SK-N-SH (cell line): ENCODE measurements at regions not wholly inside any gene's neighbourhood (a gene's known extent, or its start where the extent isn't known, plus 50 kb on each side); places are given as distances from the start of the nearest gene placed in this dataset.

Source experiments
- CTCF ChIA-PET: fragments of 300-600, 350-600 bp; formaldehyde crosslinking; extraction: SDS; loops from one replicate; lab custom pipeline; 2021; lab: Yijun Ruan, JAX
- POLR2A ChIA-PET: fragments of 350-600 bp; sonication (Branson Sonifier 250); formaldehyde crosslinking; extraction: SDS; loops from one replicate; lab custom pipeline; 2020; ENCODE audit warnings: antibody characterized with exemption, inconsistent platforms; lab: Yijun Ruan, JAX
- DNase-seq: peaks from one replicate; pipeline ENCODE4 v3.0.0; 2012
- H2AFZ ChIP-seq: fragments of 200-600 bp; sonication (generic); 2 replicates; pipeline ENCODE4 v1.8.1; 2016; ENCODE audit warnings: antibody characterized with exemption, mild to moderate bottlenecking, low read depth
- H3F3A ChIP-seq: fragments of 200-600 bp; sonication (generic); replicated peaks from 2 replicates; pipeline ENCODE3; 2016; ENCODE audit warnings: antibody characterized with exemption, mild to moderate bottlenecking; ENCODE audit not compliant: insufficient read depth
- H3K27ac ChIP-seq, 2 experiments: fragments of 200-500 bp in 1 of 2; fragments of 200-600 bp in 1 of 2; sonication (Bioruptor generic) in 1 of 2; sonication (generic), shearing (Covaris generic) in 1 of 2; 2 replicates each; pipeline versions ENCODE4 v1.5.1 to v1.6.1; 2014 to 2016; ENCODE audit warnings: low read depth in 2 of 2, inconsistent platforms in 1 of 2, low read length in 1 of 2, mild to moderate bottlenecking in 1 of 2, mixed read lengths in 1 of 2
- H3K27me3 ChIP-seq: fragments of 200-600 bp; sonication (generic), shearing (Covaris generic); 2 replicates; pipeline ENCODE4 v1.6.1; 2016; ENCODE audit warnings: mixed run types; ENCODE audit not compliant: insufficient read depth
- H3K36me3 ChIP-seq, 2 experiments: fragments of 200-500 bp in 1 of 2; fragments of 200-600 bp in 1 of 2; sonication (Bioruptor generic) in 1 of 2; sonication (generic) in 1 of 2; replicated peaks in 1 of 2; 2 replicates each; pipeline versions ENCODE3 to v1.5.1; 2014 to 2016; ENCODE audit warnings: low read length in 1 of 2, mild to moderate bottlenecking in 1 of 2; ENCODE audit not compliant: insufficient read depth in 2 of 2, control insufficient read depth in 1 of 2
- H3K4me1 ChIP-seq, 2 experiments: fragments of 200-500 bp in 1 of 2; fragments of 200-600 bp in 1 of 2; sonication (Bioruptor generic) in 1 of 2; sonication (generic), shearing (Covaris generic) in 1 of 2; 2 replicates each; pipeline versions ENCODE4 v1.5.1 to v1.6.1; 2014 to 2016; ENCODE audit warnings: low read depth in 1 of 2, low read length in 1 of 2, mixed run types in 1 of 2; ENCODE audit not compliant: insufficient read depth in 2 of 2, control insufficient read depth in 1 of 2
- H3K4me2 ChIP-seq: fragments of 200-600 bp; sonication (generic), shearing (Covaris generic); 2 replicates; pipeline ENCODE4 v1.6.1; 2017; ENCODE audit warnings: mixed run types
- H3K4me3 ChIP-seq, 2 experiments: fragments of 200-500 bp in 1 of 2; fragments of 200-600 bp in 1 of 2; sonication (Bioruptor generic) in 1 of 2; sonication (generic), shearing (Covaris generic) in 1 of 2; 2 replicates each; pipeline versions ENCODE4 v1.5.1 to v1.8.1; 2014 to 2016; ENCODE audit warnings: low read depth in 2 of 2, inconsistent platforms in 1 of 2, low read length in 1 of 2, mild to moderate bottlenecking in 1 of 2, mixed read lengths in 1 of 2, moderate library complexity in 1 of 2
- H3K79me2 ChIP-seq: fragments of 200-600 bp; sonication (generic); 2 replicates; pipeline ENCODE4 v1.8.1; 2017; ENCODE audit warnings: mild to moderate bottlenecking; ENCODE audit not compliant: insufficient read depth
- H3K9ac ChIP-seq: fragments of 200-600 bp; sonication (generic); 2 replicates; pipeline ENCODE4 v1.6.1; 2017; ENCODE audit warnings: mixed run types
- H3K9me2 ChIP-seq: fragments of 200-600 bp; sonication (generic); 2 replicates; pipeline ENCODE4 v1.6.1; 2017; ENCODE audit warnings: mixed run types
- H3K9me3 ChIP-seq: fragments of 200-600 bp; sonication (generic); 2 replicates; pipeline ENCODE4 v1.6.1; 2017; ENCODE audit warnings: mixed run types, mild to moderate bottlenecking, moderate library complexity
- H4K20me1 ChIP-seq: fragments of 200-600 bp; sonication (generic); 2 replicates; pipeline ENCODE4 v1.6.1; 2017; ENCODE audit warnings: mild to moderate bottlenecking, mixed run types; ENCODE audit not compliant: insufficient read depth
- CHD2 ChIP-seq: fragments of 150-350 bp; IDR thresholded peaks from 2 replicates; pipeline ENCODE4 v1.6.1; 2018; ENCODE audit warnings: low read length; ENCODE audit not compliant: partially characterized antibody
- FOSL2 ChIP-seq: IDR thresholded peaks from 2 replicates; pipeline ENCODE4 v1.4.0; 2012; ENCODE audit warnings: low read depth, mild to moderate bottlenecking, moderate library complexity, borderline replicate concordance
- FOXJ3 ChIP-seq: sonication (generic); formaldehyde crosslinking; IDR thresholded peaks from 2 replicates; pipeline ENCODE4 v1.5.1; 2020; ENCODE audit warnings: mild to moderate bottlenecking, missing genetic modification reagents
- GATA2 ChIP-seq: sonication (generic); formaldehyde crosslinking; IDR thresholded peaks from 2 replicates; pipeline ENCODE4 v1.5.0; 2020; ENCODE audit warnings: mild to moderate bottlenecking, missing genetic modification reagents
- MXI1 ChIP-seq: IDR thresholded peaks from 2 replicates; pipeline ENCODE4 v1.6.1; 2012; ENCODE audit warnings: mild to moderate bottlenecking, low read depth, low read length, improper control_type of control experiment
- NFIC ChIP-seq: IDR thresholded peaks from 2 replicates; pipeline ENCODE4 v1.4.0; 2012; ENCODE audit warnings: borderline replicate concordance
- NRF1 ChIP-seq: IDR thresholded peaks from 2 replicates; pipeline ENCODE4 v1.6.1; 2012; ENCODE audit warnings: low read depth, mild to moderate bottlenecking, low read length
- POLR2AphosphoS5 ChIP-seq: IDR thresholded peaks from 2 replicates; pipeline ENCODE4 v1.6.1; 2012; ENCODE audit warnings: low read depth, low read length
- RAD21 ChIP-seq: IDR thresholded peaks from 2 replicates; pipeline ENCODE4 v1.6.1; 2012; ENCODE audit warnings: mild to moderate bottlenecking, low read length
- RCOR1 ChIP-seq: fragments of 150-350 bp; IDR thresholded peaks from 2 replicates; pipeline ENCODE4 v1.6.1; 2017; ENCODE audit warnings: antibody characterized with exemption, low read length
- RFX5 ChIP-seq: IDR thresholded peaks from 2 replicates; pipeline ENCODE4 v1.6.1; 2012; ENCODE audit warnings: mild to moderate bottlenecking, improper control_type of control experiment, low read length
- SIN3A ChIP-seq: IDR thresholded peaks from 2 replicates; pipeline ENCODE4 v1.6.1; 2012; ENCODE audit warnings: low read depth, mild to moderate bottlenecking, low read length, moderate library complexity, borderline replicate concordance
- TCF12 ChIP-seq: IDR thresholded peaks from 2 replicates; pipeline ENCODE4 v1.4.0; 2012
- WGBS: methylation state at CpG from one replicate; pipeline ENCODE4 v1.1.6; 2017; ENCODE audit warnings: low lambda C conversion rate; 5-methylcytosine and 5-hydroxymethylcytosine counted together
- TF ChIP-seq, protein P1 (sequence below): IDR thresholded peaks from 2 replicates; pipeline ENCODE4; 2012
- TF ChIP-seq, protein P2 (sequence below): fragments of 150-350 bp; IDR thresholded peaks from 2 replicates; pipeline ENCODE4 v1.6.1; 2017; ENCODE audit warnings: antibody characterized with exemption, low read length, low read depth, borderline replicate concordance
- TF ChIP-seq, protein P3 (sequence below): IDR thresholded peaks from 2 replicates; pipeline ENCODE4 v1.4.0; 2012; ENCODE audit warnings: low read depth, borderline replicate concordance
- TF ChIP-seq, protein P4 (sequence below): fragments of 150-350 bp; IDR thresholded peaks from 2 replicates; pipeline ENCODE4 v1.6.1; 2016; ENCODE audit warnings: mild to moderate bottlenecking, low read depth, low read length

DNA sequence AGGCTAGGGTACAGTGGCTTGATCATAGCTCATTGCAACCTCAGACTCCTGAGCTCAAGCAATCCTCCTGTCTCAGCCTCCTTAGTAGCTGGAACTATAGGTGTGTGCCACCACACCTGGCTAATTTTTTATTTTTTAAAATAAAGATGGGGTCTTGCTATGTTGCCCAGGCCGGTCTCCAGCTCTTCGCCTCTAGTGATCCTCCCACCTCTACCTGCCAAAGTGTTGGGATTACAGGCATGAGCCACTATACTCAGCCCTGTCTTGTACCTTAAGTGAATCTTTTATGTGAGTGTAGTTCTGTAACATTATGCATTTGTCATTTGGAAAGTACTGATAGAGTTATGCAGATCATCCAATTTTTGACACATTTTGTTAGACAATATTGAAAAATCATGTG is 66.9 kb upstream of the C15orf39 start:
- WGBS: 96% methylated on average over 2 of the region's 2 CpGs
- Histone ChIP-seq H3K79me2 (no peaks in the 10 kb centered on the region), H3K27me3 (no peaks in the 10 kb centered on the region), H3K4me3 (no peak overlapping the region), H3K36me3 (no peaks in the 10 kb centered on the region), H4K20me1 (no peaks in the 10 kb centered on the region), H3K27ac (no peak overlapping the region), H3K9ac (no peak overlapping the region), H3K4me2 (no peak overlapping the region), H3F3A (no peaks in the 10 kb centered on the region), H3K4me1 (no peaks in the 10 kb centered on the region), H3K9me3 (no peaks in the 10 kb centered on the region), H3K9me2 (no peaks in the 10 kb centered on the region), H2AFZ (no peak overlapping the region)
- no peak for DNase-seq
- ChIA-PET CTCF (no interaction called here), POLR2A (no interaction called here)
- TF ChIP-seq, protein P1, sequence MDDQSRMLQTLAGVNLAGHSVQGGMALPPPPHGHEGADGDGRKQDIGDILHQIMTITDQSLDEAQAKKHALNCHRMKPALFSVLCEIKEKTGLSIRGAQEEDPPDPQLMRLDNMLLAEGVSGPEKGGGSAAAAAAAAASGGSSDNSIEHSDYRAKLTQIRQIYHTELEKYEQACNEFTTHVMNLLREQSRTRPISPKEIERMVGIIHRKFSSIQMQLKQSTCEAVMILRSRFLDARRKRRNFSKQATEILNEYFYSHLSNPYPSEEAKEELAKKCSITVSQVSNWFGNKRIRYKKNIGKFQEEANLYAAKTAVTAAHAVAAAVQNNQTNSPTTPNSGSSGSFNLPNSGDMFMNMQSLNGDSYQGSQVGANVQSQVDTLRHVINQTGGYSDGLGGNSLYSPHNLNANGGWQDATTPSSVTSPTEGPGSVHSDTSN: no peak
- TF ChIP-seq TCF12: no peak

DNA sequence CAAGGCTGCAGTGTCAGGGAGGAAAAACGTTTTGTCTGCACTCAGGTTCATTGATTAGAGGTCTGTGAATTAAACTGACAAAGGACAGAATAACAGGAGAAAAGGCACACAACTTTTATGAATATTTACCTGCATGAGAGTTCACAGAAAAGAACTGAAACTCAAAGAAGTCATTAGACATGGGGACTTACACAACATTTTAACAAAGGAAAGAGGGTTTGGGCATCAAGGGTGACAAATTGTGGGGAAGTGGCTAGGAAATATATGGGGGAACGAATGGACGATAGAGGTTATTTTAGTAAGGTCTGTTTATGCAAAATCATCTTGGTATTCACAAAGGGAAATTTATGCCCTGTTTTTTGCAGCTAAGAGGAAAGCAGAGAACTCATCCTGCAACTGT is 65.6 kb upstream of the C15orf39 start:
- 65% methylated on average over 3 of the region's 3 CpGs for WGBS
- no peak overlapping the region for H3K4me3 ChIP-seq
- H3K9me3 ChIP-seq: no peaks in the 10 kb centered on the region
- H3K36me3 ChIP-seq: no peaks in the 10 kb centered on the region
- H4K20me1 ChIP-seq: no peaks in the 10 kb centered on the region
- TF ChIP-seq, protein P2, sequence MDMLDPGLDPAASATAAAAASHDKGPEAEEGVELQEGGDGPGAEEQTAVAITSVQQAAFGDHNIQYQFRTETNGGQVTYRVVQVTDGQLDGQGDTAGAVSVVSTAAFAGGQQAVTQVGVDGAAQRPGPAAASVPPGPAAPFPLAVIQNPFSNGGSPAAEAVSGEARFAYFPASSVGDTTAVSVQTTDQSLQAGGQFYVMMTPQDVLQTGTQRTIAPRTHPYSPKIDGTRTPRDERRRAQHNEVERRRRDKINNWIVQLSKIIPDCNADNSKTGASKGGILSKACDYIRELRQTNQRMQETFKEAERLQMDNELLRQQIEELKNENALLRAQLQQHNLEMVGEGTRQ: no peak
- TF ChIP-seq RFX5 (no peak), SIN3A (no peak), RAD21 (no peak), FOXJ3 (CRISPR knock-in tag) (no peak), MXI1 (no peak), FOSL2 (no peak), GATA2 (no peak), CHD2 (no peak), RCOR1 (no peak), NFIC (no peak), NRF1 (no peak), POLR2AphosphoS5 (no peak)
- TF ChIP-seq, protein P1: no peak
- TF ChIP-seq, protein P3, sequence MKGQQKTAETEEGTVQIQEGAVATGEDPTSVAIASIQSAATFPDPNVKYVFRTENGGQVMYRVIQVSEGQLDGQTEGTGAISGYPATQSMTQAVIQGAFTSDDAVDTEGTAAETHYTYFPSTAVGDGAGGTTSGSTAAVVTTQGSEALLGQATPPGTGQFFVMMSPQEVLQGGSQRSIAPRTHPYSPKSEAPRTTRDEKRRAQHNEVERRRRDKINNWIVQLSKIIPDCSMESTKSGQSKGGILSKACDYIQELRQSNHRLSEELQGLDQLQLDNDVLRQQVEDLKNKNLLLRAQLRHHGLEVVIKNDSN: no peak
- TF ChIP-seq, protein P4, sequence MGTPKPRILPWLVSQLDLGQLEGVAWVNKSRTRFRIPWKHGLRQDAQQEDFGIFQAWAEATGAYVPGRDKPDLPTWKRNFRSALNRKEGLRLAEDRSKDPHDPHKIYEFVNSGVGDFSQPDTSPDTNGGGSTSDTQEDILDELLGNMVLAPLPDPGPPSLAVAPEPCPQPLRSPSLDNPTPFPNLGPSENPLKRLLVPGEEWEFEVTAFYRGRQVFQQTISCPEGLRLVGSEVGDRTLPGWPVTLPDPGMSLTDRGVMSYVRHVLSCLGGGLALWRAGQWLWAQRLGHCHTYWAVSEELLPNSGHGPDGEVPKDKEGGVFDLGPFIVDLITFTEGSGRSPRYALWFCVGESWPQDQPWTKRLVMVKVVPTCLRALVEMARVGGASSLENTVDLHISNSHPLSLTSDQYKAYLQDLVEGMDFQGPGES: no peak
- H3K27ac ChIP-seq: no peak overlapping the region
- H3K4me2 ChIP-seq: no peak overlapping the region
- no peak overlapping the region for H2AFZ ChIP-seq
- H3K27me3 ChIP-seq: no peaks in the 10 kb centered on the region; the same call in 1 of the 2 replicates
- H3K4me1 ChIP-seq: no peaks in the 10 kb centered on the region
- CTCF ChIA-PET: no interaction called here
- POLR2A ChIA-PET: no interaction called here
- H3K79me2 ChIP-seq: no peaks in the 10 kb centered on the region
- H3F3A ChIP-seq: no peaks in the 10 kb centered on the region
- no peak overlapping the region for H3K9ac ChIP-seq
- no peaks in the 10 kb centered on the region for H3K9me2 ChIP-seq
- no peak for DNase-seq
